GM12878 (cell line): ENCODE measurements at regions not wholly inside any gene's neighbourhood (a gene's known extent, or its start where the extent isn't known, plus 50 kb on each side); places are given as distances from the start of the nearest gene placed in this dataset.

Experiments used
- HDAC6 ChIP-seq: fragments of 200-600 bp; sonication (generic); IDR thresholded peaks from one replicate; pipeline ENCODE4 v1.8.0; 2017; ENCODE audit warnings: antibody characterized with exemption; ENCODE audit not compliant: unreplicated experiment
- POLR2A ChIP-seq: IDR thresholded peaks from 2 replicates; pipeline ENCODE4 v1.6.1; 2011; ENCODE audit warnings: low read depth, mild to moderate bottlenecking, low read length
- ZNF274 ChIP-seq: IDR thresholded peaks from one replicate; pipeline ENCODE4 v1.8.0; 2011; ENCODE audit not compliant: insufficient read length, insufficient read depth
- TF ChIP-seq, protein P1 (sequence below), 3 experiments: IDR thresholded peaks in 2 of 3; conservative IDR thresholded peaks in 1 of 3; 2 replicates each; pipeline ENCODE4 v1.5.1; 2011; ENCODE audit warnings: low read depth in 3 of 3, low read length in 3 of 3, mild to moderate bottlenecking in 3 of 3, control low read depth in 2 of 3, moderate library complexity in 2 of 3, inconsistent platforms in 1 of 3, mixed read lengths in 1 of 3; ENCODE audit not compliant: control insufficient read depth in 2 of 3, insufficient read depth in 1 of 3; ENCODE audit errors: extremely low read depth in 1 of 3

DNA sequence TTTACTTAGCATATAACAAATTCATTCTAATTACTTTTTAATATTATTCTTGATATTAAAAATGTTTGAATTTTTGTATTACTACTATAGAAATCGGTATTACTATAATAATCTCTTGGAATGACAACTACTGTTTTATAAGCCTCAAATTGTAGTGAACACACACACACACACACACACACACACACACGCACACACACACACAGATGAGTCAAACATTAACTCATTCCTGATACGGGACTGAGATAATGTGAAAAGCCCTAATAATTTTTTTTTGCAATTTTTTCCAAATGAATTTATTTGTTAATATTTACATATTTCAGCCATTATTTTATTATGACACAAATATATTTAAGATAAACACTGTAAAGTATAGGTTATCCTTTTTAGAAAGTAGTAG is 951.2 kb upstream of the PHF14 start:
- TF ChIP-seq, protein P1, sequence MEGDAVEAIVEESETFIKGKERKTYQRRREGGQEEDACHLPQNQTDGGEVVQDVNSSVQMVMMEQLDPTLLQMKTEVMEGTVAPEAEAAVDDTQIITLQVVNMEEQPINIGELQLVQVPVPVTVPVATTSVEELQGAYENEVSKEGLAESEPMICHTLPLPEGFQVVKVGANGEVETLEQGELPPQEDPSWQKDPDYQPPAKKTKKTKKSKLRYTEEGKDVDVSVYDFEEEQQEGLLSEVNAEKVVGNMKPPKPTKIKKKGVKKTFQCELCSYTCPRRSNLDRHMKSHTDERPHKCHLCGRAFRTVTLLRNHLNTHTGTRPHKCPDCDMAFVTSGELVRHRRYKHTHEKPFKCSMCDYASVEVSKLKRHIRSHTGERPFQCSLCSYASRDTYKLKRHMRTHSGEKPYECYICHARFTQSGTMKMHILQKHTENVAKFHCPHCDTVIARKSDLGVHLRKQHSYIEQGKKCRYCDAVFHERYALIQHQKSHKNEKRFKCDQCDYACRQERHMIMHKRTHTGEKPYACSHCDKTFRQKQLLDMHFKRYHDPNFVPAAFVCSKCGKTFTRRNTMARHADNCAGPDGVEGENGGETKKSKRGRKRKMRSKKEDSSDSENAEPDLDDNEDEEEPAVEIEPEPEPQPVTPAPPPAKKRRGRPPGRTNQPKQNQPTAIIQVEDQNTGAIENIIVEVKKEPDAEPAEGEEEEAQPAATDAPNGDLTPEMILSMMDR (IDR thresholded peaks at IDR 0.05 in 2 of 3, conservative IDR thresholded peaks at IDR 0.05 in 1 of 3; ENCODE audit: control insufficient read depth in 2 of 3, extremely low read depth in 1 of 3, insufficient read depth in 1 of 3, low read depth in 3 of 3, low read length in 3 of 3): no peak
- TF ChIP-seq POLR2A (no peak), ZNF274 (no peak), HDAC6 (no peak)
